Hematopoietic multipotent progenitor cell treated with erythropoietin and hydrocortisone succinate and interleukin-3 and kit ligand, for 6 days (in vitro differentiated cells): ENCODE measurements at regions not wholly inside any gene's neighbourhood (a gene's known extent, or its start where the extent isn't known, plus 50 kb on each side); places are given as distances from the start of the nearest gene placed in this dataset.
"Not testable (repeated sequence)": the region's sequence is repeated elsewhere in the genome, so short reads cannot be mapped to it uniquely, and the experiment has no call there.

Source experiments
- DNase-seq: peaks from one replicate; pipeline ENCODE4 v3.0.0-alpha.2; 2015

DNA sequence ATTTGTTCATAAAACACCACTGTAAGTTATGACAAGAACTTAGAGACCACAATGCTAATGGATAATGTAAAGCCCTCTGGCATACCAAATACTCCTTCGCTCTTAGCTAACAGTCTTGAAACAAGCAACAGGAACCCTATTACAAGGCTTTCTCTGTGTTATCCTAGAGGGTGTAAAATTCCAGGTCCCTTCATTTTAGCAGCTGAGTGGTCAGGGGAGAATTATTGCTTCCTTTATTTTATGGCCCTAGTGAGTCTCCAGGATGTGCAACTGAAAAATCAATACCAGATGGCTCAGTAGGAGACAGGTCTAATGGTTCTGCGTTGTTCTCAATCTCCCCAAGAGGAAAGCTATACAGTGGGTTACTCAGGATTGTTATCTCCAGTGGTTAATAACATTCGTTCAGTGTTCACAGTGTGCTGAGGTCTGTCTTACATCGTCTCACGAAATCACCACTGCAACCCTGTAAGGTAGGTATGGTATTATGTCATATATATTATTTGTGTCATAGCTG, 172.7 kb upstream of the CNOT2 start:
- DNase-seq: no peak

DNA sequence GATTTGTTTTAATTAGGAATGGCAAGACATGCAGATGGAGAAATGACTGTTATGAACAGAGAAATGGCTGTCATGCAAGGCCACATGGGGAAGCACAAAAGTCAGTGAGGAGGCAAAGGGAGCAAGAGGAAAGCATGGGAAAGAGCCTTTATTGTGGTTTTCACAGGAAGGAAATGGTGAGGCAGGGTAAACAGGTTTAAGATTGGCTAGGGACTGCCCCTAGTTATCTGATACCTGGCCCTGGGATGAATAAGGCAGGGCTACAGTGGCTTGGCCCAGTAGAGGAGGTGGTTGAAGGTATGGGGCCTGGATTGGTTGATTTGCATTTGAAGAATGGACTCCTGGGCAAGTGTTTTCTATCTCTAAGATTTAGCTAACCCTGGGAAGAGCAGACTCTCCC, 168.7 kb upstream of the CNOT2 start:
- DNase-seq: no peak

DNA sequence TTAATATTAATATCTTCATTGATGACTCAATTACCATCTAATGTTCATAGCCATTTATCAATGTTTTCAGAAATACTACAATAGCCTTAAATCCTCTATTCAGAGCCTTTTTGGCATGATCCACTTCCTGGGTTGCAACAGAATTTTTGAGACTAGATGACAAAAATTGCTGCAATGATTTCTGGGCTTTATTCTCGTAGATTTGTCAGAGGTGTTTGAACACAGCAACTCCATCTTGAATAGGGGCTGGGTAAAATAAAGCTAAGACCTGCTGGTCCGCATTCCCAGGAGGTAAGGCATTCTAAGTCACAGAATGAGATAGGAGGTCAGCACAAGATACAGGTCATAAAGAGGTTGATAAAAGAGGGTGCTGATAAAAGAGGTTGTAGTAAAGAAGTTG, 165.8 kb upstream of the CNOT2 start:
- DNase-seq: no peak

DNA sequence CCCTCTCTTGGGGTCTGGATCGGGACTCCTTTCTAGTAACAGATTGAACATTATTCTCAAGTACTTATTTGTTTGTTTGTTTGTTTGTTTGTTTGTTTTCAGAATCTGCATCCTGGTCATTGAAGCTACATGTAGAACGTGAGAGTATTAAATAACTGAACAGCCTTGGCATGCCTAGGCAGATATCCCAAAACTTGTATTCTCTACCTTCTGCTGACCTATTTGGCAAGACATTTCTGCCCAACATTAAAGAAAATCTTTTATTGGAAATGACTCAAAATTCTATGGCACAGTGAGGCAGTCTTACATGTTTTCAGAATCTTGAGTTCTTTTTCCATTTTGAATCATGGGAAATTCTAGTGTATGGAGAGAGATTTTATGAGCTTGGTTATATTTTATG, 165.1 kb upstream of the CNOT2 start:
- DNase-seq: no peak

DNA sequence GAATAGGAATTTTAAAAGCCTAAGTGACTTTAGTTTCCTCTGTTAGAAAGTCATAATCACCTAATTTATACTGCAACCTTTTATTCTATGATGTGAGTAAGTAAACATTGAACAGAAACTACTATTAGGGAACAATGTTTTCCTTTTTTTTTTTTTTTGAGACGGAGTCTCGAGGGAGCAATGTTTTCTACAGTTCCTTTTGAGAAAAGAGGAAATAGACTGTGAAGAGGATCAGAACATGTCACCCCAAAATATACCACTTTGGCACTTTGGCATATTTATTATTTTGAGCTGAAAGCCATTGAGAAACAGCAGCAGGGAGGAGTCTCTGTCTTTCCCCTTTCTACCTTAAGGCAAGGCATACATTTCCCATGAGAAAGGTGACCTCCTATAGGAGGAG, 162.7 kb upstream of the CNOT2 start:
- DNase-seq: no peak

DNA sequence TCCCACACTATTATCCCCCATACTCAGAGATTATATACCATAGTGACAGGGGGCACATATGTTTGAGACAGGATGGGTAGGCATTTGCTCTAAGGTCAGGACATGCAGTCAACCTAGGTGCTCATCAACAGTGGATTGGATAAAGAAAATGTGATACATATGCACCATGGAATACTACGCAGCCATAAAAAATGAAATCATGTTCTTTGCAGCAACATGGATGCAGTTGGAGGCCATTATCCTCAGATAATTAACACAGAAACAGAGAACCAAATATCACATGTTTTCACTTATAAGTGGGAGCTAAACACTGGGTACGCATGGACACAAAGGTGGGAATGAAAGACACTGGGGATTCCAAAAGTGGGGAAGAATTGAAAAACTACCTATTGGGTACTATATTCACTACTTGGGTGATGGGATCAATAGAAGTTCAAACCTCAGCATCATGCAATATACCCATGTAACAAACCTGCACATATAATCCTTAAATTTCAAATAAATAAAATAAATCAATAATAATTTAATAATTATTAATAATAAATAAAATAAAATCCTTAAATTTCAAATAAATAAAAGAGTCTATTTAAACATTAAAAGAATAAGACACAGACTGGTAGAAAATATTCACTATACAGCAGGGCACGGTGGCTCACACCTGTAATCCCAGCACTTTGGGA, 160.1 kb upstream of the CNOT2 start:
- no peak for DNase-seq

DNA sequence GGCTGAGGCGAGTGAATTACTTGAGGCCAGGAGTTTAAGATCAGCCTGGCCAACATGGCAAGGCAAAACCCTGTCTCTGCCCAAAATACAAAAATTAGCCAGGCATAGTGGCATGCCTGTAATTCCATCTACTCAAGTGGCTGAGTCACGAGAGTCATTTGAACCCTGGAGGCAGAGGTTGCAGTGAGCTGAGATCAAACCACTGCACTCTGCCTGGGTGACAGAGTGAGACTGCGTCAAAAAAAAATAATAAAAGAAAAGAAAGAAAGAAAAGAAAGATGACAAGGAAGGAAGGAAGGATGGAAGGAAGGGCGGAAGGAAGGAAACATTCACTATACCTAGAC, 159.6 kb upstream of the CNOT2 start:
- DNase-seq: no peak

DNA sequence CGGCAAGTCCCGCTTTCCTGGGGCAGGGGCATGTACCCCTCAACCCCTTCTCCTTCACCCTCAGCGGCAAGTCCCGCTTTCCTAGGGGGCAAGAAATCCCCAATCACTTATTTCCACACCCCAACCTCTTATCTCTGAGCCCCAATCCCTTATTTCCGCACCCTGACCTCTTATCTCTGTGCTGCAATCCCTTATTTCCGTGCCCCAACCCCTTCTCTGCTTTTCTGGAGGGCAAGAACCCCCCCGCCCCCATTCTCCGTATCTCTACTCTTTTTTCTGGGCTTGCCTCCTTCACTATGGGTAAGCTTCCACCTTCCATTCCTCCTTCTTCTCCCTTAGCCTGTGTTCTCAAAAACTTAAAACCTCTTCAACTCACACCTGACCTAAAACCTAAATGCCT, 156.9 kb upstream of the CNOT2 start:
- DNase-seq: not testable (repeated sequence)

DNA sequence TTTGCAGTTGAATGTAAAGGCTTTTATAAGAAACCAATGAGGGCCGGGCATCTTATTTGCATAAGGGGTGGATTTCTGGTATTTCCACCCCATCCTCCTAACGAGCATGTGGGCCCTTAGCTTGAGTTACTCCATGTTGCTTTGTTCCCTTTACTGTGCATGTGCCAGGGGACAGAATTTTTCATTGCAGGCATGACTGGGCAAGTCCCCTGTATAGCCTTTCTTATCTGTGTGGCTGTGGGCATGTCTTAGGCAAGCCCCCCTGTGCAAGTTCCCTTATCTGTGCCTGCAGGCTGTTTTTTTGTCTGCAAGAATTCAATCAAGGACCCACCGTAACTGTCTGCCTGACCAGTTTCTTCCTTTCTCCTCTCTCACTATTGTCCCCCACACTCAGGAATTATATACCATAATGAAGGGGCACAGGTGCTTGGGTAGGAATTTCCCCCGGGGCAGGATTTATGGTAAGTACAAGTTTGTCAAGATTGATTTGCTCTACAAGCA, 152.2 kb upstream of the CNOT2 start:
- DNase-seq: peak; percentile 84

DNA sequence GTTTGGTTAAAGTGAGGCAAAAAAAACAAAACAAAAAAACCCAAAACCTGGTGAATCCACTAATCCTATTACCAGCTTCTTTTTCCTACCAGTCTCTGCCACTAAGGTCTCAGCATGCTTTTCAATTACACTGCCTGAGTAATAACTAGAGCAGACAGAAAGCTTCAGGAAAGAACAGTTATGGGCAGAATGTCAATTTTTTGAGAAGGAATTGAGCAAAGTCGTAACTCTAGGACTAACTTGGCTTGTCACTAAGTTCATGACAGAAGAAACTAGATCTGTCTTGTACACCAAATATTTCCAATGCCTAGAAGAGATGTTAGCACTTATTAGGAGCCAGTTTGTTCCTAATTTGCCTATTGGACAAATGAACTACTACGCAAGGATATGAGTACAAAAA, 148.8 kb upstream of the CNOT2 start:
- no peak for DNase-seq

DNA sequence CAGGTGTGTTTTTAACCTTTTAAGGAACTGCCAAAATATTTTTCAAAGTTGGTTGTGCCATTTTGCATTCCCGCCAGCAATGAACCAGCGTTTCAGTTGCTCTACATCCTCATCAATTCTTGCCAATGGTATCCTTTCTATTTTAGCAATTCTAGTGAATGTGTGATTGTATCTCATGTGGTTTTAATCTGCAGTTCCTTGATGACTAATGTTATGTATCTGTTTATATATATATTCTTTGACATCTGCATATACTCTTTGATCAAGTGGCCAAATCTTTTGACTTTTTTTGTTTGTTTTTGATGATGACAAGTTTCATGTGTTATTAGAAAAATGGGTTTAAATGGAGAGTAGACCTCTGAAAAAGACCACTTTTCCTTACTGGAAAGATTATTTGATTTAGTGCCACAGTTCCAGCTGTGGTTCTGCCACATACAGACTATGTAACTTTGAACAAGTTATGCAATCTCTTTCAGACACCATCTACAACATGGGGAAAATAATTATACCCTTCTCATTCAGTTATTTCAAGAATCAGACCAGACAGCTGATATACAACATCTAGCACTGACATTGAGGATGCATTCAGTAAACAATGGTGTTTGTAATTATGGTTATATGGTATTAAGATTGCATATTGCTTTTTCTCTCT, 146.3 kb upstream of the CNOT2 start:
- no peak for DNase-seq

DNA sequence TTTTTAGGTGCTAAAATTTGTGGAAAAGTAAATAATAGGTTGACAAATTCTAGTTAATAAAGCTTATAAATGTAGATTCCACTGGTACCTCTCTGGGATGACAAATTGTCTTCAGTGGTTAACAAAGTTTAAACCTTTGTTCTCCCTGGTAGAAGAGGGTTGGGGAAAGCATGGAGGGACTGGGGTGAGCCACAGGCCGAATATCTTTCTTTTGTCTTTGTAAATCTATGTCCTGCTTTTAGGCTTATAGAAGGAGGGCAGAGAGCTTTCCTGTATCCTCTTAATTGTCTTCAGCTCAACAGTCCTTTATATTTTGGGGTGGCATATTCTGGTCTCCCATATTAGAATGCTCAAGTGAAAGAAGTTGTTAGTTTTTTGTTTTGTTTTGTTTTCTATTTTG, 142.2 kb upstream of the CNOT2 start:
- DNase-seq: no peak

DNA sequence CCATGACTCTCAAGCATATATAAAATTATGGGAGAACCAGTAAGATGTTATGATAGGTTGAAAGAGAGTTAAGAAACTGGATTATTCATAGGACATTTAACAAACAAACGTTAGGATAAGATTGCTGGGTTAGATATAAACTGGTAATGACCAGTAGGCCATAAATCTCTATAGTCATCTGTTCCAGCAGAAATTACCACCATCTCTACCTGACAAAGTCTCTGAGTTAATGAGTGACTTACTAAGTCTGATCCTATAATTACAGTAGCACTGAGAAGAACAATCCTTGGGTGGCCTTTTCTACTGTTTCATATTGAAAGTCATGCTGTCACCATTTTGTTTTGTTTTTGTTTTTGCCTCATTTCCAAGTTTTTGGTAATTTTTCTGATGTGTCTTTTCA, 136.9 kb upstream of the CNOT2 start:
- no peak for DNase-seq

DNA sequence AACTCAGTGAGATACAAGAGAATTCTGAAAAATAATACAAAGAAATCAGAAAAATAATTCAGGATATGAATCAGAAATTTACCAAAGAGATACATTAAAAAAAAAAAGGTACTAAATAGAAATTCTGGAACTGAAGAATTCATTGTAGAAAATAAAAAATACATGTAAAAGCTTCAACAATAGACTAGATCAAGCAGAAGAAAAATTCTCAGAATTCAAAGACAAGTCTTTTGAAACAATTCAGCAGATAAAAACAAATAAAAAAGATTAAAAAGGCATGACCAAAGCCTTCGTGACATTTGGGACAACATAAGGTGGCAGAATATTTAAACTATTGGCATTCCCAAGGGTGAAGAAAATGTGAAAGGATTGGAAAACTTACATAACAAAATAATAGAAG, 133.1 kb upstream of the CNOT2 start:
- no peak for DNase-seq

DNA sequence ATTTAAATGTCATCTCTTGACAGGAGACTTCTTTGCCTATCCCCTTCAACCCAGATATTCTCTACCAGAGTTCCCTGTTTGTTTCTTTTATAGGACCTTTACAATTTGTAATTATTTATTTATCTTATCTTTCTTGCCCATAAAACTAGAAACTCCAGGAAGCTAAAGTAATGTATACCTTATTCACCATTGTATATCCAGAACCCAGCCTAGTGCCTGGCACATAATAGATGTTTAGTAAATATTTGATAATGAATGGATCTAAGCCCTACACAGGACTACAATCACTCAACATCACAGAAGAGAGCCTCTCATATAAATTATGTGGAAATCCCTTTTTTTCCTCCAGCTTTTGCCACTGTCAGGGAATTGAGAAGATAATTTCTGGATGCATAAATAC, 125.6 kb upstream of the CNOT2 start:
- no peak for DNase-seq

DNA sequence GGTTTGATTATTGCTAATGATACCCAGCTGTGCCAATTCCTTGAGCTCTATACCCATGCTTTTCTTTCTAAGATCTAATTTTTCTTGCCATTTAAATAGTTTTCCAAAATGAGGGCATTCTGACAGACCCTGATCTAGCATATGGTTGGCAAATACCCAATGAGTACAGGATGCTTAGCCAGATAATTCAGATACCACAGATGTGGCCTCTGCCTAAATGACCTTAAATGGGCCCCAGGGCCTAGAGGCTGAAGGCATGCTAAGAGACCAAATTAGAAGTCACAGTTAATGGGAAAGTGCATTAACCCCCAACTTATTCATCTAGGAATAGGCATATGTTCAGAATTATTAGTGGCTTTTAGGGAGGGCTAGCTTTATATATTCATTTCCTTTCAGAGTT, 122.3 kb upstream of the CNOT2 start:
- peak; percentile 6 for DNase-seq

DNA sequence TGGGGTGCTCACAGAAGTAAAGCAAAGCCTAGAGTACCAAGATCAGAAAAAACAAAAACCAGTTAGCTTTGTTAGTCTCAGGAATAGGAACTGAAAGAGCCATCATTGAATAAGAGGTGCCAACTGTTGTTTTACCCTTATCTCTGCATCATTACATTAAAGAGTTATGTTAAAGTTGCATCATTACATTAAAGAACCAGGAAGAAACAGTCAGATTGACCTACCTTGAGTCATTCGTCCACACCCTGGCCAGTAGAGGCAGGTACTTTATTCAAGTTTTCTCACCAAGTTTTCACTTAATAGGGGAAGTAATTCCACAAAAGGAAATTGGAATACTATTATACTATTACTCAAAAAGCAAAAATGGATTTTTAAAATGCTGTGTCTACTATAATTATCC, 121.7 kb upstream of the CNOT2 start:
- DNase-seq: no peak

DNA sequence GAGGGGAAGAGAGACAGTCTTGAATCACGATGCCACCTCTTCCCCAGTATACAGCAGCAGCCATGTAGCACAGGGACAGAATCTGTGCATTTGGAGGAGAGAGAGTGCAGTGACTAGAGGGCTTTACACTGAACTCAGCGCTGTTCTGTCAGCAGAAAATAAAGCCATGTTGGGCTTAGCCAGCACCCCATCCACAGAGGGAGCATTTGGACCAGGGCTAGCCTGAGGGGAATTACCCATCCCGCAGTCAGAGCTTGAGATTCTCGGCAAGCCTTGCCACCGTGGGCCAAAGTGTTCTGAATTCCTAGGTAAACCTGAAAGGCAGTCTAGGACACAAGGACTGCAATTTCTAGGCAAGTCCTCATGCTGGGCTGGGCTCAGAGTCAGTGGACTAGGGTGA, 120.4 kb upstream of the CNOT2 start:
- DNase-seq: no peak

DNA sequence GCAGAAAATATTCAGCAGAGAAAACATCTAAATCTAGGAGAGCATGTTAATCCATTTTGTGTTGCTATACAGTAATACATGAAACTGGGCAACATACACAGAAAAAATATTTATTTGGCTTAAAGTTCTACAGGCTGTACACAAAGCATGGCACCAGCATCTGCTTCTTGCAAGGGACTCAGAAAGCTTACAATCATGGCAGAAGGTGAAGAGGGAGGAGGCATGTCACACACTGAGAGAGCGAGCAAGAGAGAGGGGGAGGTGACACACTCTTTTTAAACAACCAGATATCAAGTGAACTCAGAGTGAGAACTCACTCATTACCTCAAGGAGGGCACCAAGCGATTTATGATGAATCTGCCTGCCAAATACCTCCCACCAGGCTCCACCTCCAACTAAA, 94.2 kb upstream of the CNOT2 start:
- DNase-seq: no peak

DNA sequence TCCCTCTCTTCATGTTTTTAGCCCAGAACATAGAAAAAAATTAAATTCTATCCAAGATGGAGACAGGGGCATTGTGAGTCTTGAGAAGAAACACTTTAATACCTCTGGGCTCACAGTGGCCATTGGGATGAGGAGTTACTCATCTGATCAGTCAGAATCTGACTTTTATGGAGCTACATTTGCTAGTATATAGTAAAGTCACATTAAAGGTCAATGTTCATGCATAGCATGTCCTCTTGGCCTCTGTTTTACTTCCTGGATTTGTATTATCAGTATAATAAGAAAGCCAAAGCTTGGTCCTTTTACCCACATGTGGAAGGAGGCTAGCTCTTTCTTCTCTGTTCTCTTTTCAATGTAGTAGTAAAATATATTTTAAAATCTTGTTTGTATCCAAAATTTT, 93.6 kb upstream of the CNOT2 start:
- no peak for DNase-seq

DNA sequence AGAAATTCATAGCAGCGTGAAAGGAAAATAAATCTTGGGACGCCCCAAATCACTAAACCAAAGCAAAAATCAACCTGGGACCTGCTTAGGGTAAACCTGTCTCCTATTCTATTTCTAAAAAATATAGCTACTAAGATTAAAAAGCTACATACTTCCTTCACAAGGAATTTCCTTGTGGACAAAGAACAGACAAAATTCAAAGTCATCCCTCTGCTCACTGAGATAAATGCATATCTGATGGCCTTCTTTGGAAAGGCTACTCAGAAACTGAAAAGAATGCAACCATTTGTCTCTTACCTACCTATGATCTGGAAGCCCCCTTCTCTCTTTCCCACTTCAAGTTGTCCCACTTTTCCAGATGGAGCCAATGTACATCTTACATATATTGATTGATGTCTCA, 93.0 kb upstream of the CNOT2 start:
- DNase-seq: no peak

DNA sequence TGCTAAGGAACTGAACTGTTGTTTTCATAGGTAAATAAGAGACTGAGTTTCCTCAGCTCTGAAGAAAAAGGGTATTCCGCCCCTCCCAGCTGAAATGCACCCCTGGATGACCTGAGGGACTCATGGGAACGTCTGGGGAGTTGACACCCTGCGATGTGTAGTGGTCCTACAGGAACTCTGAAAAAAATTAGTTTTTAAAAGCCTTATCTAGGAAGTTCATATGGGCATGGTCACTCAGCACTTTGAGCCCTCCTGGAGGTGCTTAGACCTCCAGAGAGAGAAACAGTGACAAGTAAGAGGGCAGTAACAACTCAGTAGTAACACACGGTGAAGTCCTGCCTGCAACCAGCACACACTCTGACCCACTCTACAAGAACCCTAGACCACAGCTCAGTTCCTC, 91.2 kb upstream of the CNOT2 start:
- DNase-seq: no peak

DNA sequence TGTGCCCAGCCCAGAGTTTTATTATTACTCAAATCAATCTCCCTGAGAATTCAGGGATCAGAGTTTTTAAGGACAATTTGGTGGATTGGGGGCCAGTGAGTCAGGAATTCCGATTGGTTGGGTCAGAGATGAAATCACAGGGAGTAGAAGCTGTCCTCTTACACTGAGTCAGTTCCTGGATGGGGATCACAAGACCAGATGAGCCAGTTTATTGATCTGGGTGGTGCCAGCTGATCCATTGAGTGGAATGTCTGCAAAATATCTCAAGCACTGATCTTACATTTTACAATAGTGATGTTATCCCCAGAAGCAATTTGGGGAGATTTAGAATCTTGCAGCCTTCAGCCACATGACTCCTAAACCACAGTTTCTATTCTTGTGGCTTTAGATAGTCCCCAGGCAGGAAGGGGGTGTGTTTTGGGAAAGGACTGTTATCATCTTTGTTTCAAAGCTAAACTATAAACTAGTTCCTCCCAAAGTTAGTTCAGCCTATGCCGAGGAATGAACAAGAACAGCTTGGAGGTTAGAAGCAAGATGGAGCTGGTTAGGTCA, 89.1 kb upstream of the CNOT2 start:
- DNase-seq: no peak

DNA sequence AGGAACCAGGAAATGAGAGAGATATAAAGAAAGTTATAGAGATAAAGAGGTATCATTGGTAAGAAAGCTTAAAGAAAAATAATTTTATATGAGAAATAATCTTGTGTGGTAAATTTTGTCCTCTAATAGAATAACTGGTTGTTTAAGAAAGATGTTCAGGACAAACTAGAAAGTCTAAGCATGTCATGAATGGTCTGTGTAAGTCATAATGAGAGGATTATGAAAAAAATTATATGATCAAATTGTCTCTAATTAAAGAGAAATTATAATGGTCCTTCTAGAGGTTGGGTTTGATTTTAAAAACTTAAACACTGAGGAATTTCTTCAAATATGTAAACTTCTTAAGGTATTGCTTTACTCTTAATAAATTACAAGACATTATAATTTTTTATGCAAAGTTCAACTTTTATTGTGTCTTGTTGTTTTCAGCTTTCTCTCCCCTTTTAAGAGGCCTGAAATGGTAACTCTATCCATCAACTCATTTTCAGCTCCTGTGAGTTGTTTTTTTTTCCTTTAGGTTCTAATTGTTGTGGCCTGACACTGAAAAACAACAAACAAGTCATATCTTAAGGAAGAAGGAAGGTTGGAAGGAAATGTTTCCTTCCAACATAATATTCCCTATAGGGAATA, 88.2 kb upstream of the CNOT2 start:
- DNase-seq: peak; percentile 24
